ENCODE measurements at regions not wholly inside any gene's neighbourhood (a gene's known extent, or its start where the extent isn't known, plus 50 kb on each side); places are given as distances from the start of the nearest gene placed in this dataset.

- DNase-seq (no peak), ATAC-seq (no peak)
These were observed 114.9 kb upstream of the GPRIN3 start for GRCh38 chr4:89422441-89422990.

- ATAC-seq, result no peak
These were observed 112.9 kb upstream of the GPRIN3 start for GRCh38 chr4:89420507-89420906.

GRCh38 chr4:89419111-89419695, 111.6 kb upstream of the GPRIN3 start:
- no peak for DNase-seq
- ATAC-seq, result no peak

More at GRCh38 chr4:89420507-89420906, 112.9 kb upstream of the GPRIN3 start:
- no peak for DNase-seq

GRCh38 chr4:89416960-89417359, 109.4 kb upstream of the GPRIN3 start:
- no peak for ATAC-seq
- DNase-seq, result no peak

DNA sequence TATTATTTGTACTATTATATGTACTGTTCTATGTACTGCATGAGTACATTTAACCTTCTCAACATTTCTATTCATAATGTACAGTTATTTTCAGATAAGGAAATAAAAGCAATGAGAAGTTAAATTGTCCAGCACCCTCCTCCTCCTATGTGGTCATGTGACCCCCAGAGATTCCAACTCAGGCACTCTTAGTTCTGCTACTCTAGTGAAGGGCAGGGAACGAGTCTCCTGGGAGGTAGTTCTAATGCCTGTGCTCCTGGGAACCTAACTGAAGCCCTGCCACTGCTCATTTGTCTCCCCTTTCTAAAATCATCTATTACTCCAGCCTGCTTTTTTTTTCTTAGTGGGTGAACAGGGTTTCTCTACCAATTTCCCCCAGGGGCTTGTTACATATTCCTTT, 105.9 kb upstream of the GPRIN3 start:
- ATAC-seq (no peak), DNase-seq (no peak)

- ATAC-seq (no peak), DNase-seq (no peak)
These were observed 104.1 kb upstream of the GPRIN3 start for GRCh38 chr4:89411539-89412309.

DNA sequence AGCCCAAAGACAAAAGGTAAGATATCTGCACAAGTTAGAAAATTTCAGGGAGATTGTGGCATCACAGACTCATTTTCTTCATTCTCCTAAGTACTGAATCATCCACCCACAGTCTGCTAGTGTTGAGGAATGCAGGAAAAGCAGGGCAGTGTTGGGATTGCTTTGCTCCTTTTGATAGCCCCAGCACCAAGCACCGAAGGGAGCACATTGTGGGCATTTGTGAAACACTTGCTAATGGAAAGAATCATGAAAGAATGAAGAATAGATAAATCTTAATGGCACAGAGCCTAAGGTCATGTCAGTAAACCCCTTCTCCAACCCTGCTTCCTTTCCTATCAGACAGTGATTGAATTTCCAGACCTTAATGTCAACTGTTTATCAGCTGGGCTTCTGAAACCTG, 103.1 kb upstream of the GPRIN3 start:
- DNase-seq (no peak), ATAC-seq (no peak)

- ATAC-seq, result no peak
- no peak for DNase-seq
These were observed 96.9 kb upstream of the GPRIN3 start for GRCh38 chr4:89404530-89404929.

DNA sequence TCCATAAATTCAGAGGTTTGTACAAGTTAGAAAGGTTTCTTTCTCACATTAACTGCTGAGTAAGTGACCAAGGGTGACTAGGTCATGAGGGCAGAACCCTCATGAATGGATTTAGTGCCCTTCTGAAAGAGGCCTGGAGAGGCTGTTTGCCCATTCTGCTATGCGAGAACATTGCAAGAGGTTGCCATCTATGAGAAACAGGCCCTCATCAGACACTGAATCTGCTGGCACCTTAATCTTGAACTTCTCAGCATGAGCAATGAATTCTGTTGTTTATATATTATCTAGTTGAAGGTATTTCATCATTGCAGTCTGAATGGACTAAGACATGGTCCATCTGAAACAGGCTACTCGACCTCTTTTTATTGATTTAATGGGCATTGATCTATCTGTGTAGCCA, 96.2 kb upstream of the GPRIN3 start:
- no peak for DNase-seq
- ATAC-seq, result no peak

GRCh38 chr4:89400287-89401035, 92.9 kb upstream of the GPRIN3 start:
- ATAC-seq, result no peak
- DNase-seq, result no peak

DNA sequence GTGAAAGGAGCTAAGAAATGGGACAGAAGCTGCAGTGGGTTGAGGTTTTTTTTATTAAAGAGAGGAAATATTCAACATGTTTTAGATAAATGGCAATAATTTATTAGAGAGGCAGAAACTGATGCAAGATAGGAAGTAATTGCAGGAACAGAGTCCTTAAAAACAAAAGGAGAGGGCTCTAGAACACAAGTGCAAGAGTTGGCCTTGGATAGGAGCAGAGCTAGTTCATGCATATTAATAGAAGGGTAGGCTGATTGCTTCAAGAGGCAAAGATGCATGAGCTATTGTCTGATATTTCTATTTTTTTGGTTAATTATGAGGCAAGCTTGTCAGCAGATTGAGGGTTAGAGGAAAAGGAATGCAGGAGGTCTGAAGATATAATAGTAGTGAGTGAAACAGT, 91.0 kb upstream of the GPRIN3 start:
- no peak for ATAC-seq
- DNase-seq, result no peak

DNA sequence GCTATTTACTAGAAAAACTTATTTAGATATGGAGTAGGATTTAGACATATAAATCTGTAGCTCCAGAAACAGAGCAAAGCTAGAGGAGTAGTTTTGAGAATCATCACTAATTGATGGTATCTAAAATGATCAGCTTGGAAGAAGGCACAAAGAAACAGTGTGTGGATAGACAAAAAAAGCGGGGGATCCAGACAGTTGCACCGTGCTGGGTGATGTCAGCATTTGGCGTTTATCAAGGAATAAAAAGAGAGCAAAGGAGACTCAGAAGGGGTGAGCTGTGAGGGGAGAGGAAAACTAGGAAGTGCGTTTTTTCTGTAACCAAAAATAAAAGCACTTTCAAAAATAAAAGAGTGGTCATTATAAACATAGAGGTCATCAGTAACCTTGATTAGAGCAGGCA, 90.5 kb upstream of the GPRIN3 start:
- no peak for DNase-seq
- ATAC-seq, result no peak

GRCh38 chr4:89397441-89397840, 89.8 kb upstream of the GPRIN3 start:
- DNase-seq (no peak), ATAC-seq (no peak)

- no peak for DNase-seq
- ATAC-seq, result no peak
These were observed 74.8 kb upstream of the GPRIN3 start for GRCh38 chr4:89382439-89382838.

DNA sequence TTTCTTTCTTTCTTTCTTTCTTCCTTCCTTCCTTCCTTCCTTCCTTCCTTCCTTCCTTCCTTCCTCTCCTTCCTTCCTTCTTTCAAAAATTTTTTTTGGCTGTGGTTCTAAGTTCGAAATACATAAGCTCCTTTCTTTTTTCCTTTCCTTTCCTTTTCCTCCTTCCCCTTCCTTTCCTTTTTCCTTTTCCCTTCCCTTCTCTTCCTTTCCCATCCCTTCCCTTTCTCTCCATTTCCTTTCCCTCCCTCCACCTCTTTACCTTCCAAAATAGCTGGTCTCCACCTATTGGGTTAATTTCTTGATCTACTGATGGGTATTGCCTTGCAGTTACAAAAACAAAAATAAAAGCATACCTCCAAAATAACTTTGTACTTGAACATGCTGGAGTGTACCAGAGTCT, 73.4 kb upstream of the GPRIN3 start:
- ATAC-seq, result no peak

DNA sequence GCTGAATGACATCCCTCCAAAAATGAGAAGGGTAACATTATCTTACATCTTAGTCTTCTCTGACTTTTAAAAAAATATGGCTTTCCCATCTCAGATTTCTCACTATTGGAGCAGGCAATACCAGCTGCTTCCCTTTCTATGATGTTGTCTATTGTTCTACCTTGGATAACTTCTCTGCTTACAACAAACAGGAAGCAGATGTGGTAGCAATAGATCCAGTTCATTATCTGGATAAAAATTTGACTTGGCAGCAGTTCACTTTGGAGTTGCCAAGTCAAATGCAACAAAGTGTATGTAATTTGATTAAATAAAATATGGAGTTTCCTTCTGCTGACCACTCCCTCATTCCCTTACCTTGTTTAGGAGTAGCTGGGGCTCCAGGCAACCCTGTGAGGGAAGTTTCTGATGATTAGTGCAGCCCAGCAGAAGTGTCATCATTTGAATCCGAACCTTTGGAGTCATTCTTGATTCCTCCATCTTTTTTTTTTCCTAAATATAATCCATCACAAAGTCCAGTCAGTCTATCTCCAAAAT, 72.0 kb upstream of the GPRIN3 start:
- no peak for DNase-seq
- no peak for ATAC-seq

More for the DNA sequence above, 73.4 kb upstream of the GPRIN3 start:
- DNase-seq, result no peak

DNA sequence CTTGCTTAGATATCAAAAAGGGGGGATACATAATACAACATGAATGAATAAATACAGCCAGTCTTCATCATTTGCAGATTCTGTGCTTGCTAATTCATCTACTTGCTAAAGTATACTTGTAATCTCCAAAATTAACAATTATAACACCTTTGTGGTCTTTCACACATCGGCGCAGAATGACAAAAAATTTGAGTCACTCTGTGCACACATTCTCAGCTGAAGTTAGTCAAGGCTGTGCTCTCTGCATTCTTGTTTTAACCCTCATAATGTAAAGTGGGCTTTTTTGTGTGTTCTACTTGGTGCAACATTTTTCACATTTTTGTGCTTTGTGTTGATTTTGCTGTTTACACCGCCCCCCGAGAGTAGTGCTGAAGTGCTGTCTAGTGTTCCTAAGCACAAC, 65.8 kb upstream of the GPRIN3 start:
- no peak for ATAC-seq

GRCh38 chr4:89371614-89372013, 64.0 kb upstream of the GPRIN3 start:
- ATAC-seq, result no peak

More for the DNA sequence above, 65.8 kb upstream of the GPRIN3 start:
- no peak for DNase-seq

DNA sequence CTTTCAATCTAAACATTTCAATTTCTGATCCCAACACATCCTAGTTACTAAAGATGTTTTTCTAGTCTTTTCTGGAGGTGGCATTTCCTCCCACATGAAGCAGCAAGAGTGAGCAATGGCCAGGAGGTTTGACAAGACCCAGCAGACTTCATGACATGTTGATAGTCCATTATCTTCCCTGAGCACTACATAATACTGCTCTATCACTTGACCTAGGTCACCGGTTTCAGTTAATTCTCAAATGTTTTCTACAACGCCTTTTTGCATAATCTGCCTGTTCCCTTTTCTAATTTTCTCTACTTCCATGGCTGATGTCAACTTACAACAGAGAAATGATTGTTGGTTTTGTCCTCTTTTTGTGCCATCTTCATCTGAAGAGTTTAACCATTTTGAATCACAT, 62.0 kb upstream of the GPRIN3 start:
- ATAC-seq (no peak), DNase-seq (no peak)

More at GRCh38 chr4:89371614-89372013, 64.0 kb upstream of the GPRIN3 start:
- no peak for DNase-seq

DNA sequence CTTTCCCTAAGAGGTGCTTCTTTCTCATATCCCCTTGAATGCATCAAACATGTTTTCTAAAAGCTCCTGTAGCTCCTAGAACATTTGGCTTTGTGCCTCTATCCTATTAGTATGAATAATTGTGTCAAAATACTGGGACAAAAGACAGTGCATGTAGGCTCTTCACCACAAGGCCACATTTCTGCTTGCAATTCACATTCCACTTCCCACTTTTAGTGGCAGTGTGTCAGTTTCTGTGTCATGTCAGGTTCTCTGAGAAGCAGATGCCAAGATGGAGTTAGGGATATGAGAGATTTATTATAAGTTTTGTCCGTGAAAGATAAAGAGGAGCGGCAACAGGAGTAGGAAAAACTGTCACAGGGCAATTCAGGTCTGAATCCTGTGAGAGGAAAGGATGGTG, 61.3 kb upstream of the GPRIN3 start:
- DNase-seq (no peak), ATAC-seq (no peak)

DNA sequence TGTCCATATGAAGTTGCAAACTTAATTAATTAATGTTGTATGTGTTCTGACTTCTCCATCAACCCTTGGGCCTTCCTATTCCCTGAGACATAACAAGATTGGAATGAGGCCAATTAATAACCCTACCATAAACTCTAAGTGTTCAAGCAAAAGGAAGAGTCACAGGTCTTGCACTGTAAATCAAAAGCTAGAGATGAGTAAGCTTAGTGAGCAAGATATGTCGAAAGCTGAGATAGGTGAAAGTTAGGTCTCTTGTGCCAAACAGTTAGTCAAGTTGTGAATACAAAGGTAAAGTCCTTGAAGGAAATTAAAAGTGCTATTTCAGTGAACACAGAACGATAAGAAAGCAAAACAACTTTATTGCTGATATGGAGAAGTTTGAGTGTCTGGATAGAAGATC, 58.2 kb upstream of the GPRIN3 start:
- DNase-seq (no peak), ATAC-seq (no peak)

GRCh38 chr4:89365375-89365774, 57.8 kb upstream of the GPRIN3 start:
- DNase-seq (no peak), ATAC-seq (no peak)

DNA sequence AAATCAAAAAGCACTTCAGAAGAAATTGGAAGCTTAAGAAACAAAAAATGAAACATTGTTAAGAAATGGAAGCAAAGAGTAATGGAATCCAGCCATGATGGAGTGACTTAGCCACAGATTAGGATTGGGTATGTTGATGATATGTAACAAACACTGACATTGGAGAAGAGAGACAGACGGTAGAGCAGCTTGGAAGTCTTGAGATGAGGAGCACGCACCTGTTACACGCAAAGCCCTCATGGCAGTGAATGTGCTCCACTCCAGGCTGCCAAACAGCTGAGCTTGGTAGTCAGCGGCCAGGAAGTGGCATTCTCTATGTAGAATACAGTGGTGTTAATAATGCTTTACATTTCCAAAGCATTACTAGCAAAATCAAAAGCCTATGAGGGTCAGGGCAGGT, 56.9 kb upstream of the GPRIN3 start:
- DNase-seq (no peak), ATAC-seq (no peak)
